Omental fat pad (tissue), 3 donors: ENCODE measurements at regions not wholly inside any gene's neighbourhood (a gene's known extent, or its start where the extent isn't known, plus 50 kb on each side); places are given as distances from the start of the nearest gene placed in this dataset.

ENCODE experiments used
- ATAC-seq: fragments of 150-250 bp; one replicate; pipeline ENCODE4 v1.9.1; 2016; ENCODE audit warnings: mild to moderate bottlenecking, moderate library complexity; ENCODE audit not compliant: low FRiP score
- DNase-seq: peaks from one replicate; pipeline ENCODE4 v3.0.0-alpha.2; 2019; ENCODE audit warnings: low spot score
- TF ChIP-seq, protein P1 (sequence below), 3 donors: fragments of 450-650 bp; IDR thresholded peaks; one replicate each; pipeline ENCODE4 v1.5.1; 2016 to 2017; ENCODE audit warnings: antibody characterized with exemption in 3 of 3, mild to moderate bottlenecking in 3 of 3, moderate library complexity in 2 of 3

- TF ChIP-seq, protein P1, sequence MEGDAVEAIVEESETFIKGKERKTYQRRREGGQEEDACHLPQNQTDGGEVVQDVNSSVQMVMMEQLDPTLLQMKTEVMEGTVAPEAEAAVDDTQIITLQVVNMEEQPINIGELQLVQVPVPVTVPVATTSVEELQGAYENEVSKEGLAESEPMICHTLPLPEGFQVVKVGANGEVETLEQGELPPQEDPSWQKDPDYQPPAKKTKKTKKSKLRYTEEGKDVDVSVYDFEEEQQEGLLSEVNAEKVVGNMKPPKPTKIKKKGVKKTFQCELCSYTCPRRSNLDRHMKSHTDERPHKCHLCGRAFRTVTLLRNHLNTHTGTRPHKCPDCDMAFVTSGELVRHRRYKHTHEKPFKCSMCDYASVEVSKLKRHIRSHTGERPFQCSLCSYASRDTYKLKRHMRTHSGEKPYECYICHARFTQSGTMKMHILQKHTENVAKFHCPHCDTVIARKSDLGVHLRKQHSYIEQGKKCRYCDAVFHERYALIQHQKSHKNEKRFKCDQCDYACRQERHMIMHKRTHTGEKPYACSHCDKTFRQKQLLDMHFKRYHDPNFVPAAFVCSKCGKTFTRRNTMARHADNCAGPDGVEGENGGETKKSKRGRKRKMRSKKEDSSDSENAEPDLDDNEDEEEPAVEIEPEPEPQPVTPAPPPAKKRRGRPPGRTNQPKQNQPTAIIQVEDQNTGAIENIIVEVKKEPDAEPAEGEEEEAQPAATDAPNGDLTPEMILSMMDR (IDR thresholded peaks at IDR 0.05): no peak
- DNase-seq: no peak
- no peak for ATAC-seq
These were observed 636.3 kb upstream of the TYRP1 start for GRCh38 chr9:12056874-12057273.

DNA sequence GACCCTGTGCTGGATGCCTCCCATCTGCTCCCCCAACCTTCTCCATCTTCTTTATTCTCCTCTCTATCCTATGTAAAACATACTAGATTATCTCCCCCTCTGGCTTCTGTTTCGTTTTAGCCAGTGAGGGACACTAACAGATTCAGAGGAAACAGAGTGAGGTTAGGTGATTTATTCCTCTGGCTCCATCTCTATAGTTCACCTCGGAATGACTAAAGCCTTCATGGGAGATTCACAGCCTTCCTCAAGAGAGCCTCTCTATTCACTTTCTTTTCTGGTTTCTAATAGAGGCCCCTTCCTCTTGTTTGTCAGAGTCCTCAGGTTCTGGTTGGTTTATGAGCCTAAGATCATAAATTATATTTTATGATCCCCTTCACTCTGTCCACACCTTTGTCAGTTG is 633.1 kb upstream of the TYRP1 start:
- TF ChIP-seq, protein P1 (IDR thresholded peaks at IDR 0.05): no peak
- no peak for ATAC-seq
- DNase-seq: no peak

GRCh38 chr9:12060811-12061210 is 632.4 kb upstream of the TYRP1 start:
- DNase-seq: no peak
- TF ChIP-seq, protein P1 (IDR thresholded peaks at IDR 0.05): no peak
- ATAC-seq: no peak

DNA sequence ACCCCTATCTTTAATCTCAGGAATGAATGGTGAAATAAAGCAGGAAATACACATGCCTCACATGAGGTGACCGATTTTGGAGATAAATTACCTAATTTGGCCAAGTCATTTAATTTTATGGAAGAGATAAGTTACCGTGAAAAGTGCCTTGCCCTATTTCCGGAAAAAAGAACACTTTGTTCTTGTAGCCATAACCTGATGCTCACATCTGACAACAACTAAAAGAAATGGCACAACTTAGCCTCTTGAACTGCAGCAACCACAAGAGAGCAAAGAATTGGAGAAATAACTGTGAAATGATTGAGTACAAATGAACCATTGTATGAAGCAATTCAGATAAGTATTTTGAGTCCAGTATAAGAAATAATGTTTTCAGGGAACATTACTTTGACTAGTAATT is 628.1 kb upstream of the TYRP1 start:
- no peak for DNase-seq
- TF ChIP-seq, protein P1 (IDR thresholded peaks at IDR 0.05): no peak
- no peak for ATAC-seq

GRCh38 chr9:12065686-12066085 is 627.5 kb upstream of the TYRP1 start:
- DNase-seq (no peak), ATAC-seq (no peak)
- TF ChIP-seq, protein P1 (IDR thresholded peaks at IDR 0.05): no peak

DNA sequence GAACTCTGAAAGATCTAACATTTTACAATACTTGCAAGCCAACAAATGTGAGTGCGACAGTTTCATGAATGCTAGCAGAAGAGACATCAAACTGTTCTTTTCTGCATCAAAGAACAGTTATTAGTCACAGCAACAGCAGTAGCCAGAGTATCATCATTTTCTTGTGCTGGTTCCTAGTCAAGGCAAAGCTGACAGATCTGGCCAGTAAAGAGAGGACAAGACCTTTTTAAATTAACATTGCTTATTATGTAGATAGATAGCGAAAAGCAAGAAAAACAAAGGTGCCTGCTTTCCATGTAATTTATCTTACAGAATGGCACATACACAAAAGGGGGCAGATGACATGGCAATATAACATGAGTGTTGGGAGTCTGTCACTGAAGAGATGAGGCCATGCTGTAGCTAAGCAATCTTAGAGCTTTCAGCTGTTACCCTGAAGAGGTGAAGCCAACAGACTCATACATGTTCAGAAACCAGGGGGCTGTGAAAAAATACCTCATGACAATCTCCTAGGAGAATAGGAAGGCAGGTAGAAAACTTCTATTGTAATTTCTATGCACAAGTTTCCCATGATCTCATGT is 626.6 kb upstream of the TYRP1 start:
- no peak for DNase-seq
- no peak for ATAC-seq
- TF ChIP-seq, protein P1 (IDR thresholded peaks at IDR 0.05): no peak

DNA sequence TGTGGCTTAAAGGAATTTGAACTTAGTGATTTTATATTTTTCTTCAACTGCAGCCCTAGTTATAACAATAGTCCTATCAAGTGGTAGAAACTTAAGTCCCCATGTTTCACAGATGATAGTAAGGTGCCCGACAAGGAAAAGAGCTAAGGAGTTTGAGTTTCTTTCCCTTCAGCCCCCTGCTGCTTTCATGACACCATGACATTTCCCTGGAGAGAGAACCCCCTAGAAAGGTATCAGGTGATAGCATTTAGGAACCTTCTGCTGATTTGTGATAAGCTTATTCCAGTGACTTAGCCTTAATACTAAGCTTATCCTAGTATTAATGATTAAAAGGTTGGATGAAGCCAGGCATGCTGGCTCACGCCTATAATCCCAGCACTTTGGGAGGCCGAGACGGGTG is 623.8 kb upstream of the TYRP1 start:
- DNase-seq: no peak
- no peak for ATAC-seq
- TF ChIP-seq, protein P1 (IDR thresholded peaks at IDR 0.05): no peak
